Left forelimb (tissue), 1 donor: ENCODE measurements at regions not wholly inside any gene's neighbourhood (a gene's known extent, or its start where the extent isn't known, plus 50 kb on each side); places are given as distances from the start of the nearest gene placed in this dataset.
"Not testable (repeated sequence)": the region's sequence is repeated elsewhere in the genome, so short reads cannot be mapped to it uniquely, and the experiment has no call there.

Experiments used
- DNase-seq: peaks from one replicate; pipeline ENCODE4 v3.0.0-alpha.2; 2018; ENCODE audit warnings: low spot score

DNA sequence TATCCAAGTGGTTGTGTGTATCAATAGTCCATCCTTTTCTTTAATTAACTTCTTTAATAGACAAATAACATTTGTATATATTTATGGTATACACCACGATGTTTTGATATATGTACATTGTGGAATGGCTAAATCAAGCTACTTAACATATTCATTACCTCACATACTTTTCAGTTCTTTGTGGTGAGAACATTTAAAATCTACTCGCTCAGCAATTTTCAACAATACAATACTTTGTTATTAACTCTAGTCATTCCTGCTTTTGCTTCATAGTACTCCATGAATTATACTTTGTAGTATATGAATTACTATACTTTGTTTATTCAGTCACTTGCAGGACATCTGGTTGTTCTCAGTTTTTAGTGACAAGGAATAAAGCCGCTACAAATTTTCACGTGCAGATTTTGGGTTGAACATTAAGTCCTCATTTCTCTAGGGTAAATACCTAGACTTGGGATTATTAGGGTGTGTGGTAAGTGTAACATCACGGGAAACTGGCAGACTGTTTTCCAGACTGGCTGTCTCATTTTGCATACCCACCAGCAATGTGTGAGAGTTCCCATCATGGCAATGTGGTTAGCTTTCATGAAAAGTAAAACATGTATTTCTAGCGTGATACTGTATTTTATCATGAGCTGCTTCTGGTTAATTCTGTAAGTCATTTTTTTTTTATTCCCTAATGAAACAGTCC lies 354.4 kb upstream of the WWC1 start:
- no peak for DNase-seq

DNA sequence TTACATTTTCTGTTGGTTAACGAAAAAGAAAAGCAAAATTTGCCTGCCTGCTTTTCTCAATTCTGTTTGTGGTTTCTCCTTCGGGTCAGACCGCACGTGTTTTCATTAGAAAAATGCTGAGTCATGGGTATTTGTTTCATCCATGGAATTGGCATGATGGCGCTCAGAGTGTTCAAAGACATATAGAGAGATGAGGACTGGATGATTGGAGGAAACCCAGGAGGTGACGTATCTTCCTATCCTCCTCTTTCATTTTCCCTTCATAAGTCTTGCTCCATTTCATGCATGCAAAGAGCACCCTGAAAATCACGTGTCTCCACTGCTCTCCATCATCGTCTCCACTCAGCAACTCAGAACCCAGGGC lies 353.8 kb upstream of the WWC1 start:
- DNase-seq = no peak

DNA sequence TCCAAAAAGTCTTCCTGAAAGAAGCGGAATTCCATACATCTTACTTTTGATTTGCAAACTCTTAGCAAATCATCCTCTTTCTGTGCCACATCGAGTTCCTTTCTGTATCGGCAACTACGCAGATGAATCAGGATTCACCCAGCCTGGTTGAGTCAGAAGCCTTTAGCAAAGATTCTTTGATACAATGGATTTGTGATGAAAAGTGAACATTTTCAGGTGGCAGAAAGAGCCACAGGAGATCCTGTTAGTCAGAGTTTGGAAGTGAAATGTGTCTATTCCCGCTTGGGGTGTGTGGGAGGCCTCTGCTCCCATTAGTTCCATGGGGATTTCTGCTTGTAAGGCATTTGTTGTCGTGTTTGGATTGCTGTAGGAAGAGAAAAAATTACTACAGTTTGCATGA lies 351.8 kb upstream of the WWC1 start:
- DNase-seq = no peak

DNA sequence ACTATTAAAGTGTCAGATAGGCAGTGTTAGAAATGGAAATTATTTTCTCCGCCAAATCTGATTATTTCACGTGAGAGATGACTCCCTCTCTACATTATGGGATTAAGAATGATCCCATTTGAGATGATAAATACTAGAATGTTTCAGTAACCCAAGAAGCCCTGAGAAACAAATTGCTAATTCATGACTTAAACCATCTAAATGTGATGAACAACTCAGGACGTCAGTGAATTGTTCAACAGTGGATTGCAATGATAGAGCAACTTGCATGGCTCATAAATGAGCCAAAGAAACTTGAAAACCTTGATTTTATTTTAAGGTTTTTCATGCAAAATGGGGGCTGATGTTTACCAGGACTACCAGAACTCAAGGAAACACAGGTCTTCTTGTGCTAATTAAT lies 350.5 kb upstream of the WWC1 start:
- no peak for DNase-seq

DNA sequence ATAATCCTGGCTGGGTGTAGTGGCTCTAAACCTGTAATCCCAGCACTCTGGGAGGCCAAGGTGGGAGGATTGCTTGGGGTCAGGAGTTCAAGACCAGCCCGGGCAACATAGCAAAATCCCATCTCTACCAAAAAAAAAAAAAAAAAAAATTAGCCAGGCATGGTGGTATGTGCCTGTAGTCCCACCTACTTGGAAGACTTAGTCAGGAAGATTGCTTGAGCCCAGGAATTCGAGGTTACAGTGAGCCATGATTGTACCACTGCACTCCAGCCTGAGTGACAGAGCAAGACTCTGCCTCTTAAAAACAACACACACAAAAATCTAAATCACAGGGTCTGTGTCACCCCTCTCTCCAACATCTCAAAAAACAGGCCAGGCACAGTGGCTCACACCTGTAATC lies 349.9 kb upstream of the WWC1 start:
- DNase-seq = not testable (repeated sequence)

DNA sequence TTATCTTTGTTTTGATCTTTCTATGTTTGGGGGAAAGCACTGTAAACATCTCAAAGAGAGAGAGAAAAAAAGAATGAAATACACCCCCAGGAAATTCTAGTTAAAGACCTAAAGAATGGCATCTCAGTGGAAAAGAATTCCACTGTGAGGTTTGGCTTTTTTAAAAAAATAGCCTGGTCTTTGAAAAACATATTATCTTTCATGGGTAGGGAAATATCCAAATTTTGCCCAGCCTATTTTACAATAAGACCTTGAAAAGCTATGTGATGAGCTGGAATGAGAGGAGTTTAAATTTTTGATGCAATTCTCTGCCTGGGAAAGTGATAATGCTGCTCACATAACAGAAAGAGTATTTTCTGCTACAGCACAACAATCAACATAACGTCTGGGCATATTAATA lies 348.1 kb upstream of the WWC1 start:
- no peak for DNase-seq

DNA sequence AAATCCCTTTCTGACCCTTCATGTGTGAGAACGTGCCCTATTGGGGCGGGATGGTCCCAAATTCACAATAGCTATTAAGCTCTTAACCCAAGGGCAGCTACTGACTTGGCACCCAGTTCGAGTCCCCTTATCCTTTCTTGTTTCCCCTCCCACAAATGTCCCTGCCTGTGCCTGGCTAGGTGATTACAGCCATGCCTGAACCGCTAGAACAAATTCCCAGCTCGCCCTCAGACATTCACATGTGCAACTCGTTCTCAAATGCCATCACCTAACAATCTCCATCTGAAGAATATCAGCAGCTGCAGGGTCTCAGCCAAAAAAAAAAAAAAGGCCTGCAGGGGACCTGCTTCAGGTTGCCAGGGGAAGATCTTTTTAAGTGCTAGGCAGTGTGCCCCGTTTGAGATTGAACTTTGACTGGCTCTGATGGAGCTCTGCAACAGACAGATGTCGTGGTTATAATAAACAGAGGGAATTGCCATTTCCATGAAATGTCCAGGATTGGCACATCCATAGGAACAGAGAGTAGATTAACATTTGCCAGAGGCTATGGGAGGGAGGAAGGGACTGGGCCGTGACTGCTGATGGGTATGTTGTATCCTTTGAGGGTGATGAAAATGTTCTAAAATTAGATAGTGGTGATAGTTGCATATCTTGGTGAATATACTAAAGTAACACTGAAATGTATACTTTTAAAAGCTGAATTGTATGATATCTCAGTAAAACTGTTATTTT lies 347.2 kb upstream of the WWC1 start:
- DNase-seq = no peak

DNA sequence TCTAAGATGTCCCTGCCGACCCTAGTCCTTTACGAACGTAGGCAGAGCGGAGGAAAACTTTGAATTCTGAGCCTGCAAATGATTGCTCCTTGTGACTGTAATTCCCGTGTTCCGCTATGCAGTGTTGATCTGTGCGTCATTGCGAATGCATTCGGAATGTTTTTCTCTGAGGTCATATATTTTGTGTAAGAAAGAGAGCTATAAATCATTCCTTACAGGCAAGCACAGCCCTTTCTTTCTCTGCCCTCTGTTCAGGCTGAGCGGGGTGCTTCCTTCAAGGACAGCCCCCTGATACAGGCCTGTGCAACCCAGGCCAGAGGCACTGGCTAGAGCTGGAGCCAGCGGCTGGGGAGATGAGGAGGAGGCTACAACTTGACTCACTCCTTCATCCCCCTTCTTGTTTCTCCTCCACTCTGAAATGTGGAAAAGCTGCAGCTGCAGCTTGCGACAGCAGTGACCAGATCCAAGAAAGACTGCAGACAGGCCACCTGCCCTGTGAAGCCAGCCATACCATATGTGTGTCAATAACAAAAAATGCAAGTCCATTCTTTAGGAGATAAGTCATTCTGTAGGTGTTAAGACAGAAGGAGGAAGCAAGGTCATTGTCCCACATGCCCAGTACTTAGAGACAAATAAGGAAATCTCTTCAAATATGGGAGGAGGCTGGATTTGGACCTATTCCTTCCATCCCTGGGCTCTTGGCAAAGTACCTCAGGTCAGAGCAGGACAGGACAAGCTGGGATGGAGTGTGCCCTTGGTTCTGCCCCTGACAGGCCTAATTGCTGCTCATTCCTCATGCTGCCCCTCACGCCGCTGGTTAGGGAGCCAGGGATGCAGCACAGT lies 345.7 kb upstream of the WWC1 start:
- DNase-seq = peak; percentile 66

DNA sequence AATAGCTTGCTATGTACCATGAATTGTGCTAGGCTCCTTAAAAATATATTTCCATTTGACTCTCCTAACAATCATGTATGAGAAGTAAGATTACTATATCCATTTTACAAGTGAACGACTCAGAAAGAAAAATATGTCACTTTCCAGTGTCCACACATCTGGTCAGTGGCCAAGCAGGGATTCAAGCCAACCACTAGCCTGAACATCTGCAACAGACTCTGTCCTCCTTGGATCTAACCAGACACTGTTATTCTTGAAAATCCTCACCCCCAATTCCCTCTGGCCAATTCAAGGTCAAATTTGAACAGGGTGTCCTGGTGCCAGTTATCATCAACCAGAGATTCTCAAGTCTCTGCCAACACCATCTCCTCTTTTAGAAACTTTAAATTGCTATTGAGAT lies 344.1 kb upstream of the WWC1 start:
- no peak for DNase-seq

DNA sequence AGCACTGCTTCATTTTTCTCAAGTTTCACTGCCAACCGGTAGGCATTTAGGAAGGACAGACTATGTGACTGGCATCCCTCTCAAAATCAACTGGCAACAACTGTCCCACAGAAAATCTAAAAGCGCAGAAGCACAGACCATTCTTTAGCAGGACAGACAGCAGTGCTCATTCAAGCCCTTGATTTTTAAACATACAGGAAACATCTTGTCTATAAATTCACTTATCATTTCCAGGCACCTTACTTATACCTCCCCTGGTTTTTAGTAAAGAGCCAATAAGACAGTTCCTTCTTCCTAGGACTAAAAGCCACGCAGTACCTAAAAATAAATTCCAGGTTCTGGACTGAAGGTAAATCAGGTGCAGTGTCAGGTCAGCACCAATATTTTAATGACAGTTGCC lies 343.2 kb upstream of the WWC1 start:
- no peak for DNase-seq

DNA sequence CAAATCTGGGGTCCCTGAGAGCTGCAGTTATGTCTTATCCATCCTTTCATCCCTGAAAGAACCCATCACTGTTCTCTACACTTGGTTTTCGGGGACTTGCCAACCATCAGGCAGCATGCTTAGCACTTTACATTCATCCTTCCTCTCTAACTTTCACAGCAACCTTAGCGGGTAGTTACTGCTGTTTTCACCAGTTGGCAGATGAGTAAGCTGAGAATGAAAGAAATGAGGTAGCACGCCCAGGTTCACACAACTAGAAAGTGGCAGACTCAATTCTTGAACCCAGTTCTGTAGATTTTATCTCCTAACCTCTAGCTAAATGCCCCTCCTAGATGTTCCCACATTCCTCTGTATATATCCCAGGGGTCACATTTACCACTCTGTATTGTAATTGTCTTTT lies 342.0 kb upstream of the WWC1 start:
- no peak for DNase-seq

DNA sequence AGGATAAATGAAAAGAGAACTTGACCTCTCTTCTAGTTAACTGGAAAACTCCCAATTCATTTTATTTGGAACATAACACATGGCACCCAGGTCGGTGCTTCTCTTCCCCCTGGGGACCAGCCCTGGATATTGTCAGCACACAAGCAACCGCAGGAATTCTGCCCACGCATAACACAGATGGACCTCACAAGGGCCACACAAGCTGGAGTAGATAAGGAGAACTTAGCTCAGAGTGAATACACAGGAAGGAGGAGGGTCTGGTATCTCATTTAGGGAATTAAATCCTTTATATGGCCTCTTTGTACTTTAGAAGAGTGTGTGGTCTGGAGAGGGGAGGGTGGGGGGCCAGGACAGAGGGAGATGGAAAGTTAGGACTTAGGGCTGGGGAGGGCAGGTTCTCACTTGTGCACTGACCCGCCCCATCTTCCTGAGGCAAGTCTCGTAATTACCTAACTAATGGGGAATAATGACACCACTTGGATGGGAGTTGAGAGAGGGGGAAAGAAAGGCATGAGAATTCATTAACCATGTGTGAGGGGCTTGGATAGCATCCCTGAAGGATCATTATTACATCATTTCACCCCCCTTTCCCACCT lies 341.2 kb upstream of the WWC1 start:
- no peak for DNase-seq

DNA sequence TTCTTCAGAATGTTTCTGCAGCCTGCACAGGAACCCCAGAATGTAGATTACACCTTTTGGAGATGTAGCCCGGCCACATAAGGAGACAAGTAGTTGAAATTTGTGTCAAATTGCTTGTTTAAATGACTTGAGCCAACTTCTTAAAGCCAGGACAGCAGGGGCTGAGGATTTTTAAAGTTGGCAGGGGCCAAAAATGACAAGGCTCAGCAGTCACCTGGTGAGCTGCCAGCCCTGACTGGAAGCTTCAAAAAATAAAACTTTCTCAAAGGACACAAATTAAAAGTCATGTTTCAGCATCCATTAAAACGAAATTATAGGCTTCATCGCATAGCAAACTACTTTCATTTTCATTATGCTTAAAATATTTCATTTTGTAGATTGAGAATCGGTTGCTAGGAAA lies 340.3 kb upstream of the WWC1 start:
- DNase-seq = no peak

DNA sequence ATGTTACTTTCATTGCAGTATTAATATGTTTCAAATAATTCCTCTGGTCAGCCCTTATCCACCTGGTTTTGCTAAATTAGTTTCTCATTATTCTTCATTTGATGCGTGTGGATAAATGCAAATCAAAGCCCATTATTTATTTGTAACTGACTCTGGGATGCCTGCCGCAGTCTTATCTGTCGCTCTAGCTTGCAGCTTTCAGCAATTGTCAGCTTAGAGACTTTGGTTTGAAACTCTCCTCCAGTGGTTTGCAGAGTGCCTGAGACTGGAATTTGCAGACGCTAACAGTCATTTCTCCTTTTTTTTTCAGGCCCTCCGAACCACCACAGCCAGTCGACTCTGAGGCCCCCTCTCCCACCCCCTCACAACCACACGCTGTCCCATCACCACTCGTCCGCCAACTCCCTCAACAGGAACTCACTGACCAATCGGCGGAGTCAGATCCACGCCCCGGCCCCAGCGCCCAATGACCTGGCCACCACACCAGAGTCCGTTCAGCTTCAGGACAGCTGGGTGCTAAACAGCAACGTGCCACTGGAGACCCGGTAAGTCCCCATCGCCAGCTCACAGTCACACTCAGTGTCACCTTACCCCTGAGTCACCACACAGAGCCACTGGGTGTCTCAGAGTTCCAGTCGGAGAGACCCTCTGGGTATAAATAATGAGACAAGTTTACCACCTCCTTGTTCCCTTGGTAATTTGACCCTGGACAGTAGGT lies 339.0 kb upstream of the WWC1 start:
- DNase-seq = no peak

DNA sequence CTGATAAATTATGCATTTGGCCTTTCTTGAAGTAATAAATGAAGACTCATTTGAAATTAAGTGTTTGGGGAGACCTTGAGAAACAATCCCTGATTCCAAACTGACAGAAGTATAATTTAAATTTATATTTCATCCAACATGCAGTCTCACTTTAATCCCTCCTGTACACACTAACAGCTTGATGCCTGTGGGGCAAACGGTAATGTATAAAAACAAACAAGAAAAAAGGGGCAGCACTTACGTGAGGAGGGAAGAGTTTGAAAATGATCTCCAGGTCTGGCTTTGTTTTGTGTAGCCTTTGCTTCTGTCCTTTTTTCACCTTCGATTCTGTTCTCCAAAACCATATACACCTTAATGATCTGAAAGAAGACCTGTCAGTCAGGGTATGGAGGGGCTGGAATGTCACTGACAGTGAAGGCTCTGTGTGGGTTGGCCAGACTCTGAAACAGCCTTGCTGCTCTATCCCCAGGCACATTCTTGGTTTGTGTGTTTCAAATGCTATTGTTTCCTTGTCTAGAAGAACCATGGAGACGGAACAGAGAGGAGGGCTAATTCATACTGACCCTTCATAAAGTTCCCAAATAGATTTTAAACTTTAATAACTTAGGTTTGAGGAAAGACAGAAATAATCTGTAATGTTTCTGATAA lies 338.2 kb upstream of the WWC1 start:
- no peak for DNase-seq

DNA sequence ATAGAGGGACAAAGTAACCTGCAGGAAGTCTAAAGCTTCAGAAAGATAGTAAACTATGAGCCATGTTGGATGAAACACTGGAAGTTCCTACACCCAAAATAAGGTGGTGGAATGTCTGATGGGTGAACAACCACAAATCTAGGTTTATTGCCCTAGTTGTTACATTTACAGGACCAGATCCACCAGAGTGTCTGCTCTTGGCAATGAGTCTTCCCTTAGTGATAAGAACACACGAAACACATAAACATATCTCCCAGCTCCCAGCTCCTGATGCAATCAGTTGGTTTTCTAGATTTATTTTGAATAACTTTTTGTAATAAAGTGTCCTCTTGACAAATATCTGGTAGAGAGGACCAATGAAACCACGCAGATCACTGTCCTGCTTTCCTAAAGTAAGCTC lies 329.7 kb upstream of the WWC1 start:
- DNase-seq = no peak

DNA sequence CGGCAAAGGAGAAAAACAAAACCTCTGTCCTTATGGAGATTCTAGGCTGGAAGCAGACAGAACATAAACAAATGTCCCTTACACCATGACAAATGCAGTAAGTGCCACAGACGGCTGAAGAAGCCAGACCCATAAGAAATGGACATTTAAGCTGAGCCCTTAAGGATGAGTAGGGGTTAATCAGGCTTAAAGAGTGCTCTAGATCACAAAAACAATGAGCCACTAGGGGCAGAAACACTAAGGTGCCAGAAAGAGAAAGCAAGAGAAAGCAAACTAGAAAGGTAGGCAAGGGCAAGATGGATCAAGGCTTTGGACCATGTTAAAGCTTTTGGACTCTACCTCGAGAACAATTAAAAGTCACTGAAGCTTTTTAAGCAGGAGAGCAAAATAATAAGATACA lies 326.9 kb upstream of the WWC1 start:
- no peak for DNase-seq

DNA sequence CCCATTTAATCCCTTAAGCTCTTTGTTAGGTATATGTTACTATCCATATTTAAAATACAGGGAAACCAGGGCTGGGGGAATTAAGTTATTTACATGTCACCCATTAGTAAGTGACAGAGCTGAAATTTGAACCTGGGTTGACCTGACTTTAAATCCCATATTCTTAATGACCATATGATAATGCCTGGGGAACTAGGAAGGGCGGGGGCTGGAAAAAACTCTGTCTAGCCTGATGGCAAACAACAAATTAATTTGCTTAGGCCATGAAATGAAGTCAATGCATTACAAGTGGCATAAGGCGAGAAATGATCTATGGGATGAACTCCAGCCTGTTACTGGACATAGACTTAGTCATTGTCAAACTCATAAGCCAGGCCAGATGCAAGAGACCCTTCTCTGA lies 325.7 kb upstream of the WWC1 start:
- no peak for DNase-seq

DNA sequence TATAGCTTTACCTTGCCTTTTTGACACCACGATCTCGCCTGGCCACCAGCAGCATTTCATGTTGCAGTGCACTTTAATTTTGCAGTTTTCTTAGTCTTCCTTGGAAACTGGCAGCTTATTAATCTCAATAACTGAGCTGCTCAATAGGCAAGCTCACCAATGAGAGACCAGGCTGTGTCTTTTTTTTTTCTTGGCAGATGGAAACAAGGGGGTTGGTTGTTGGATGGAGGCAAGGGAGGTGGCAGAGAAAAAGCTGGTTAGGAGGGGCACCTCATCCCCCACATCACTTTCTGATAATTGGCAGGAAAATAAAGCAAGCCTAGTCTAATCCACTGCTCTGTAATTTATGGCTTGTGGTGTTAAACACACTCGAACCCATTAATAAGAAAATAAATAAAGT lies 324.5 kb upstream of the WWC1 start:
- DNase-seq = no peak

DNA sequence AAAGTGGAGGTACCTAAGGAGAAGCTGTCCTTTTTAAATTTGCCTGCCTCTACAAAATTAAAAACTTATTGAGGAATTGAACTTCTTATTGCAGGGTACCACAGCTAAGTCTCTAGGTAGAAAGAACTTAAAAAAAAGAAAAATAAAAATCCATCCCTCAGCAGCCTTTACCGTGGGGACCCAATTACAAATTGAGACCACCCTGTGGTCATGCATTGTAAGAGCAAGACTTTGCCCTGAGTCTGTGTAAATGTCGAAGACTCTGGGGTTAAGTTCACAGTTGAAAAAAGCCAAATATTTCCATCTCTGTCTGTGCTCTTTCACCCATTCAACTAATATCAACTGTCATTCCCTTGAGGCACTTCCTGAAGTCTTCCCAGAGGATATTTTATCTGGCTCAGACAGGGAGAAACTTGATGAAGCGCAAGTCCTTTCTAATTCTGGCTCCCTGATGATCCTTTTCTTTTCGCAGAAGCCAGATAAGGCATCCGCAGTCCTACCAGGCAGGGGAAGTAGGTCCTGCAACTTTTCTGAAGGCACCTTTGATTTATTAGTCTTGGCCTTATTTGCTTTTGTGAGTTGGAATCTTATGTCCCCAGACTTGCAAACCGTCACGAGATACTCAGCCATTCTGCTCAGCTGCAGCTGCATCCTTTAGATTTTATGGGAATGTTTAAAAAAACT lies 323.8 kb upstream of the WWC1 start:
- DNase-seq = no peak

DNA sequence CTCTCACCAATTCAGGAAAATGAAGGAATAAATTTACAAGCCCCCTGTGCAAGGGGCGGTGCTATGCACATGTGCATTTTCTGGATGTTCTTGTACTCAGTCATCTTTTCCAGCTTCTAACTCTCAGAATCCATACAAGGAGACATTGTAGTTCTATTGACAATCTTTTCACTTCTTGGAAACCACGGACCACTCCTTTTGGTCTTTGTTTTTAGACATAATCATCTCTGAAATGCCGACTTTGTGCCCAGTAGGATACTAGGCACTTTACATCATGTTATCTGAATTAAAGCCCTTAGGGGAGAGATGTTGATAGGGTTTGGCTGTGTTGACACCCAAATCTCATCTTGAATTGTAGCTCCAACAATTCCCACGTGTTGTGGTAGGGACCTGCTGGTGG lies 322.6 kb upstream of the WWC1 start:
- DNase-seq = no peak
